ENCODE measurements at regions not wholly inside any gene's neighbourhood (a gene's known extent, or its start where the extent isn't known, plus 50 kb on each side); places are given as distances from the start of the nearest gene placed in this dataset.

GRCh38 chr13:111937777-111938311 lies 129.1 kb upstream of the SOX1 start:
- peak; percentile 78 for DNase-seq (ENCODE audit: extremely low spot score, unreplicated experiment)
- H3K36me3 Mint-ChIP-seq (ENCODE audit: unreplicated experiment), result no peaks in the 10 kb centered on the region
- no peak for TF ChIP-seq CTCF (IDR thresholded peaks at IDR 0.05)
- H3K27me3 Mint-ChIP-seq (ENCODE audit: unreplicated experiment), result no peaks in the 10 kb centered on the region
- no peak overlapping the region for H3K27ac Mint-ChIP-seq (ENCODE audit: unreplicated experiment)
- no peak overlapping the region for H3K4me3 Mint-ChIP-seq (ENCODE audit: unreplicated experiment)
- no peaks in the 10 kb centered on the region for H3K4me1 Mint-ChIP-seq (ENCODE audit: unreplicated experiment)
- H3K9me3 Mint-ChIP-seq (ENCODE audit: unreplicated experiment), result peaks cover 13% of the 10 kb centered on the region

GRCh38 chr13:111938741-111939665 lies 127.9 kb upstream of the SOX1 start:
- no peak for TF ChIP-seq CTCF (IDR thresholded peaks at IDR 0.05)
- Mint-ChIP-seq H3K27ac (ENCODE audit: unreplicated experiment) (no peak overlapping the region), H3K4me3 (ENCODE audit: unreplicated experiment) (no peak overlapping the region), H3K36me3 (ENCODE audit: unreplicated experiment) (no peaks in the 10 kb centered on the region), H3K9me3 (ENCODE audit: unreplicated experiment) (peaks cover 4% of the 10 kb centered on the region), H3K4me1 (ENCODE audit: unreplicated experiment) (no peaks in the 10 kb centered on the region), H3K27me3 (ENCODE audit: unreplicated experiment) (no peaks in the 10 kb centered on the region)
- peak; percentile 62 for DNase-seq (ENCODE audit: extremely low spot score, unreplicated experiment)

GRCh38 chr13:111939666-111940278 lies 127.2 kb upstream of the SOX1 start:
- no peaks in the 10 kb centered on the region for H3K4me1 Mint-ChIP-seq (ENCODE audit: unreplicated experiment)
- H3K4me3 Mint-ChIP-seq (ENCODE audit: unreplicated experiment), result no peak overlapping the region
- DNase-seq (ENCODE audit: extremely low spot score, unreplicated experiment), result peak; percentile 57
- peaks cover 4% of the 10 kb centered on the region for H3K9me3 Mint-ChIP-seq (ENCODE audit: unreplicated experiment)
- H3K27me3 Mint-ChIP-seq (ENCODE audit: unreplicated experiment), result no peaks in the 10 kb centered on the region
- H3K36me3 Mint-ChIP-seq (ENCODE audit: unreplicated experiment), result no peaks in the 10 kb centered on the region
- no peak overlapping the region for H3K27ac Mint-ChIP-seq (ENCODE audit: unreplicated experiment)
- no peak for TF ChIP-seq CTCF (IDR thresholded peaks at IDR 0.05)

GRCh38 chr13:111940892-111941291 lies 126.1 kb upstream of the SOX1 start:
- no peak overlapping the region for H3K27ac Mint-ChIP-seq (ENCODE audit: unreplicated experiment)
- H3K36me3 Mint-ChIP-seq (ENCODE audit: unreplicated experiment), result no peaks in the 10 kb centered on the region
- H3K4me3 Mint-ChIP-seq (ENCODE audit: unreplicated experiment), result no peak overlapping the region
- peaks cover 4% of the 10 kb centered on the region for H3K9me3 Mint-ChIP-seq (ENCODE audit: unreplicated experiment)
- TF ChIP-seq CTCF (IDR thresholded peaks at IDR 0.05), result no peak
- H3K27me3 Mint-ChIP-seq (ENCODE audit: unreplicated experiment), result no peaks in the 10 kb centered on the region
- H3K4me1 Mint-ChIP-seq (ENCODE audit: unreplicated experiment), result no peaks in the 10 kb centered on the region
- DNase-seq (ENCODE audit: extremely low spot score, unreplicated experiment), result peak; percentile 64

Measured in osteocyte (in vitro differentiated cells).